Esophagus squamous epithelium (tissue), 5 donors: ENCODE measurements at regions not wholly inside any gene's neighbourhood (a gene's known extent, or its start where the extent isn't known, plus 50 kb on each side); places are given as distances from the start of the nearest gene placed in this dataset.

Source experiments
- DNase-seq: peaks from one replicate; lab custom pipeline; 2025; lab: John Stamatoyannopoulos, UW
- H3K27ac ChIP-seq, 4 donors: fragments of 200-600 bp; sonication (generic); one replicate each; pipeline ENCODE4 v1.5.1; 2016 to 2019; ENCODE audit warnings: mild to moderate bottlenecking in 1 of 4
- H3K27me3 ChIP-seq, 4 donors: fragments of 200-600 bp; sonication (generic); 1 replicate in 3 of 4; 2 replicates in 1 of 4; pipeline versions ENCODE4 v1.5.1 to v1.6.0; 2017 to 2021; ENCODE audit warnings: antibody characterized with exemption in 1 of 4
- H3K36me3 ChIP-seq, 3 donors: fragments of 200-600 bp; sonication (generic); one replicate each; pipeline ENCODE4 v1.5.1; 2016 to 2019
- H3K4me1 ChIP-seq, 3 donors: fragments of 200-600 bp; sonication (generic); one replicate each; pipeline ENCODE4 v1.5.1; 2017 to 2019
- H3K4me3 ChIP-seq, 4 donors: fragments of 200-600 bp; sonication (generic); 1 replicate in 3 of 4; 2 replicates in 1 of 4; pipeline ENCODE4 v1.5.1; 2016 to 2019; ENCODE audit warnings: mild to moderate bottlenecking in 2 of 4, moderate library complexity in 1 of 4
- H3K9me3 ChIP-seq, 3 donors: fragments of 200-600 bp; sonication (generic); one replicate each; pipeline ENCODE4 v1.5.1; 2016 to 2019
- CTCF ChIP-seq, 6 experiments: fragments of 450-650 bp in 4 of 6; fragments of 200-600 bp in 2 of 6; sonication (generic) in 2 of 6; IDR thresholded peaks; one replicate each; pipeline ENCODE4 v1.5.1; 2016 to 2019; ENCODE audit warnings: antibody characterized with exemption in 6 of 6, mild to moderate bottlenecking in 4 of 6, moderate library complexity in 4 of 6
- POLR2A ChIP-seq, 4 donors: fragments of 450-650 bp; IDR thresholded peaks; one replicate each; pipeline ENCODE4 v1.6.1; 2017; ENCODE audit warnings: antibody characterized with exemption in 4 of 4, mild to moderate bottlenecking in 4 of 4, moderate library complexity in 3 of 4
- WGBS, 2 donors: methylation state at CpG; one replicate each; pipeline ENCODE4 v1.1.5; 2018; 5-methylcytosine and 5-hydroxymethylcytosine counted together
- intact Hi-C: fragments of 100-400 bp; cut with DNase I; formaldehyde crosslinking; loops from one replicate; pipeline ENCODE4 v1.15.0; 2022
- donor health status: DM: yes; HTN: yes; CAD: no.

- Histone ChIP-seq H3K36me3 (no peaks in the 10 kb centered on the region), H3K27ac (no peak overlapping the region), H3K27me3 (no peaks in the 10 kb centered on the region), H3K9me3 (no peaks in the 10 kb centered on the region), H3K4me1 (no peaks in the 10 kb centered on the region), H3K4me3 (no peak overlapping the region)
- intact Hi-C loops: no loop called here
- no peak for DNase-seq
- WGBS, 2 donors: 87 to 92% methylated on average over 1 of the region's 1 CpG
- no peak for TF ChIP-seq POLR2A (IDR thresholded peaks at IDR 0.05)
- TF ChIP-seq CTCF (IDR thresholded peaks at IDR 0.05): no peak
These were observed 95.2 kb upstream of the LNX1 start for GRCh38 chr4:53686521-53686920.

GRCh38 chr4:53684136-53685130, 93.1 kb upstream of the LNX1 start:
- Histone ChIP-seq H3K27me3 (no peaks in the 10 kb centered on the region), H3K27ac (no peak overlapping the region), H3K36me3 (no peaks in the 10 kb centered on the region), H3K4me3 (no peak overlapping the region), H3K9me3 (no peaks in the 10 kb centered on the region), H3K4me1 (no peaks in the 10 kb centered on the region)
- TF ChIP-seq POLR2A (IDR thresholded peaks at IDR 0.05) (no peak), CTCF (IDR thresholded peaks at IDR 0.05) (no peak)
- intact Hi-C loops: no loop called here
- 57 to 82% methylated on average over 6 of the region's 6 CpGs for WGBS, 2 donors
- DNase-seq: no peak

GRCh38 chr4:53682908-53683307, 91.6 kb upstream of the LNX1 start:
- H3K4me3 ChIP-seq: no peak overlapping the region
- no peak for DNase-seq
- no peak overlapping the region for H3K27ac ChIP-seq
- H3K36me3 ChIP-seq: no peaks in the 10 kb centered on the region
- H3K9me3 ChIP-seq: no peaks in the 10 kb centered on the region
- intact Hi-C loops: no loop called here
- no peak for TF ChIP-seq POLR2A (IDR thresholded peaks at IDR 0.05)
- TF ChIP-seq CTCF (IDR thresholded peaks at IDR 0.05): no peak
- no peaks in the 10 kb centered on the region for H3K27me3 ChIP-seq
- H3K4me1 ChIP-seq: no peaks in the 10 kb centered on the region
- WGBS, 2 donors: 57 to 90% methylated on average over 2 of the region's 2 CpGs

GRCh38 chr4:53682196-53682595, 90.9 kb upstream of the LNX1 start:
- Histone ChIP-seq H3K27me3 (no peaks in the 10 kb centered on the region), H3K36me3 (no peaks in the 10 kb centered on the region), H3K27ac (no peak overlapping the region), H3K4me3 (no peak overlapping the region), H3K9me3 (no peaks in the 10 kb centered on the region), H3K4me1 (peaks cover 0 to under 1% (median 0%) of the 10 kb centered on the region in 3 donors)
- 75 to 77% methylated on average over 1 of the region's 1 CpG for WGBS, 2 donors
- no peak for DNase-seq
- intact Hi-C loops: no loop called here
- TF ChIP-seq CTCF (IDR thresholded peaks at IDR 0.05) (no peak), POLR2A (IDR thresholded peaks at IDR 0.05) (no peak)

- H3K4me3 ChIP-seq: no peak overlapping the region
- H3K27me3 ChIP-seq: no peaks in the 10 kb centered on the region
- no peaks in the 10 kb centered on the region for H3K9me3 ChIP-seq
- TF ChIP-seq POLR2A (IDR thresholded peaks at IDR 0.05): no peak
- no peak overlapping the region for H3K27ac ChIP-seq
- peaks cover 0 to 15% (median 4%) of the 10 kb centered on the region in 3 donors for H3K4me1 ChIP-seq
- no peaks in the 10 kb centered on the region for H3K36me3 ChIP-seq
- DNase-seq: no peak
- intact Hi-C loops: no loop called here
- 88% methylated on average over 1 of the region's 1 CpG for WGBS, 2 donors
These were observed 89.3 kb upstream of the LNX1 start for GRCh38 chr4:53680598-53680997.
